ENCODE measurements at regions not wholly inside any gene's neighbourhood (a gene's known extent, or its start where the extent isn't known, plus 50 kb on each side); places are given as distances from the start of the nearest gene placed in this dataset.

- no peak for DNase-seq
These were observed 278.7 kb upstream of the ZNF521 start for GRCh38 chr18:25630682-25631081.

GRCh38 chr18:25621682-25622081 is 269.7 kb upstream of the ZNF521 start:
- DNase-seq = no peak

GRCh38 chr18:25621144-25621543 is 269.2 kb upstream of the ZNF521 start:
- no peak for DNase-seq

- no peak for DNase-seq
These were observed 262.2 kb upstream of the ZNF521 start for GRCh38 chr18:25614168-25614567.

- DNase-seq = no peak
These were observed 260.5 kb upstream of the ZNF521 start for GRCh38 chr18:25612466-25612865.

GRCh38 chr18:25608091-25608490 is 256.1 kb upstream of the ZNF521 start:
- DNase-seq = no peak

- DNase-seq = no peak
These were observed 253.1 kb upstream of the ZNF521 start for GRCh38 chr18:25604894-25605597.

- DNase-seq = no peak
These were observed 252.4 kb upstream of the ZNF521 start for GRCh38 chr18:25604196-25604893.

GRCh38 chr18:25599443-25599842 is 247.5 kb upstream of the ZNF521 start:
- DNase-seq = no peak

- DNase-seq = no peak
These were observed 245.5 kb upstream of the ZNF521 start for GRCh38 chr18:25597476-25597875.

- no peak for DNase-seq
These were observed 243.5 kb upstream of the ZNF521 start for GRCh38 chr18:25595274-25596060.

- DNase-seq = no peak
These were observed 242.4 kb upstream of the ZNF521 start for GRCh38 chr18:25594351-25594750.

- no peak for DNase-seq
These were observed 240.9 kb upstream of the ZNF521 start for GRCh38 chr18:25592804-25593360.

- DNase-seq = no peak
These were observed 238.5 kb upstream of the ZNF521 start for GRCh38 chr18:25590456-25590855.

- DNase-seq = no peak
These were observed 235.6 kb upstream of the ZNF521 start for GRCh38 chr18:25587545-25587944.

- no peak for DNase-seq
These were observed 217.0 kb upstream of the ZNF521 start for GRCh38 chr18:25568986-25569385.

GRCh38 chr18:25563816-25564683 is 212.1 kb upstream of the ZNF521 start:
- DNase-seq = no peak

- DNase-seq = no peak
These were observed 211.4 kb upstream of the ZNF521 start for GRCh38 chr18:25563346-25563745.

GRCh38 chr18:25561918-25562317 is 210.0 kb upstream of the ZNF521 start:
- no peak for DNase-seq

GRCh38 chr18:25560369-25560768 is 208.4 kb upstream of the ZNF521 start:
- no peak for DNase-seq

- DNase-seq = no peak
These were observed 205.0 kb upstream of the ZNF521 start for GRCh38 chr18:25557011-25557410.

- DNase-seq = no peak
These were observed 201.8 kb upstream of the ZNF521 start for GRCh38 chr18:25553631-25554263.
